Activated CD8-positive, alpha-beta T cell treated with anti-CD3 and anti-CD28 coated beads for 36 hours (primary cell): ENCODE measurements at regions not wholly inside any gene's neighbourhood (a gene's known extent, or its start where the extent isn't known, plus 50 kb on each side); places are given as distances from the start of the nearest gene placed in this dataset.

Source experiments
- ATAC-seq: fragments of 200-7000 bp; cut with Tn5 transposase; one replicate; pipeline ENCODE4 v1.10.0; 2021; ENCODE audit warnings: mild to moderate bottlenecking, moderate library complexity
- CTCF ChIA-PET: fragments of 350-600 bp; sonication (Branson Sonifier 250); formaldehyde crosslinking; loops from one replicate; lab custom pipeline; 2021; ENCODE audit warnings: antibody characterized with exemption; lab: Charles Lee
- POLR2A ChIA-PET: fragments of 350-600 bp; sonication (Branson Sonifier 250); formaldehyde crosslinking; loops from one replicate; lab custom pipeline; 2021; ENCODE audit warnings: antibody characterized with exemption; lab: Charles Lee
- DNase-seq: peaks from one replicate; pipeline ENCODE4 v3.0.0-alpha.2; 2020
- H3K27ac Mint-ChIP-seq: one replicate; pipeline ENCODE4 v1.8.0; 2021; ENCODE audit warnings: mild to moderate bottlenecking, mixed read lengths
- H3K27me3 Mint-ChIP-seq: one replicate; pipeline ENCODE4 v1.8.0; 2021; ENCODE audit warnings: mixed read lengths
- H3K36me3 Mint-ChIP-seq: one replicate; pipeline ENCODE4 v1.8.0; 2021; ENCODE audit warnings: low read depth, mixed read lengths
- H3K4me1 Mint-ChIP-seq: one replicate; pipeline ENCODE4 v1.8.0; 2021; ENCODE audit warnings: low read depth, mixed read lengths
- H3K4me3 Mint-ChIP-seq: one replicate; pipeline ENCODE4 v1.8.0; 2021; ENCODE audit warnings: mild to moderate bottlenecking, moderate library complexity, mixed read lengths
- H3K9me3 Mint-ChIP-seq: one replicate; pipeline ENCODE4 v1.8.0; 2021; ENCODE audit warnings: mixed read lengths
- CTCF ChIP-seq: fragments of 200-600 bp; IDR thresholded peaks from one replicate; pipeline ENCODE4 v1.8.0; 2022; ENCODE audit warnings: antibody characterized with exemption, mild to moderate bottlenecking
- intact Hi-C: fragments of 100-400 bp; cut with micrococcal nuclease; formaldehyde crosslinking; loops from one replicate; pipeline ENCODE4 v1.10.0; 2022

- intact Hi-C loops: no loop called here
- ChIA-PET CTCF (no interaction called here), POLR2A (no interaction called here)
- Mint-ChIP-seq H3K27ac (no peak overlapping the region), H3K36me3 (no peaks in the 10 kb centered on the region), H3K9me3 (no peaks in the 10 kb centered on the region), H3K4me3 (no peak overlapping the region), H3K4me1 (no peaks in the 10 kb centered on the region), H3K27me3 (peaks cover 3% of the 10 kb centered on the region)
- no peak for DNase-seq
- no peak for ATAC-seq
- no peak for TF ChIP-seq CTCF
Observed at GRCh38 chr7:69398986-69399385, 199.3 kb upstream of the AUTS2 start.

- H3K27ac Mint-ChIP-seq: no peak overlapping the region
- H3K36me3 Mint-ChIP-seq: no peaks in the 10 kb centered on the region
- intact Hi-C loops: no loop called here
- TF ChIP-seq CTCF: no peak
- POLR2A ChIA-PET: no interaction called here
- DNase-seq (no peak), ATAC-seq (no peak)
- H3K4me3 Mint-ChIP-seq: no peak overlapping the region
- peaks cover 3% of the 10 kb centered on the region for H3K27me3 Mint-ChIP-seq
- CTCF ChIA-PET: no interaction called here
- H3K4me1 Mint-ChIP-seq: no peaks in the 10 kb centered on the region
- no peaks in the 10 kb centered on the region for H3K9me3 Mint-ChIP-seq
Observed at GRCh38 chr7:69399401-69399800, 198.9 kb upstream of the AUTS2 start.

- POLR2A ChIA-PET: no interaction called here
- no peaks in the 10 kb centered on the region for H3K9me3 Mint-ChIP-seq
- H3K4me3 Mint-ChIP-seq: no peak overlapping the region
Observed at GRCh38 chr7:69402696-69403095, 195.6 kb upstream of the AUTS2 start.

GRCh38 chr7:69403169-69403568 lies 195.1 kb upstream of the AUTS2 start:
- ATAC-seq (no peak), DNase-seq (no peak)
- Mint-ChIP-seq H3K9me3 (no peaks in the 10 kb centered on the region), H3K4me1 (no peaks in the 10 kb centered on the region), H3K36me3 (no peaks in the 10 kb centered on the region), H3K27me3 (peaks cover 1% of the 10 kb centered on the region), H3K27ac (no peak overlapping the region), H3K4me3 (no peak overlapping the region)
- TF ChIP-seq CTCF: no peak
- CTCF ChIA-PET: no interaction called here
- POLR2A ChIA-PET: no interaction called here
- intact Hi-C loops: no loop called here

More at GRCh38 chr7:69402696-69403095, 195.6 kb upstream of the AUTS2 start:
- H3K27ac Mint-ChIP-seq: no peak overlapping the region
- intact Hi-C loops: no loop called here
- no peaks in the 10 kb centered on the region for H3K4me1 Mint-ChIP-seq
- no peak for ATAC-seq
- DNase-seq: no peak
- H3K36me3 Mint-ChIP-seq: no peaks in the 10 kb centered on the region
- CTCF ChIA-PET: no interaction called here
- no peak for TF ChIP-seq CTCF
- H3K27me3 Mint-ChIP-seq: peaks cover 1% of the 10 kb centered on the region

GRCh38 chr7:69411018-69411417 lies 187.3 kb upstream of the AUTS2 start:
- H3K4me1 Mint-ChIP-seq: peaks cover 1% of the 10 kb centered on the region
- intact Hi-C loops: no loop called here
- peaks cover 5% of the 10 kb centered on the region for H3K9me3 Mint-ChIP-seq
- ChIA-PET POLR2A (no interaction called here), CTCF (no interaction called here)
- DNase-seq (no peak), ATAC-seq (no peak)
- TF ChIP-seq CTCF: no peak
- H3K27me3 Mint-ChIP-seq: no peaks in the 10 kb centered on the region
- H3K27ac Mint-ChIP-seq: no peak overlapping the region
- H3K36me3 Mint-ChIP-seq: no peaks in the 10 kb centered on the region
- no peak overlapping the region for H3K4me3 Mint-ChIP-seq
